ENCODE measurements at regions not wholly inside any gene's neighbourhood (a gene's known extent, or its start where the extent isn't known, plus 50 kb on each side); places are given as distances from the start of the nearest gene placed in this dataset.
A peak's percentile ranks its signal among the peaks of the same experiment; 100 is the strongest.
"Not testable (repeated sequence)": the region's sequence is repeated elsewhere in the genome, so short reads cannot be mapped to it uniquely, and the experiment has no call there.

DNA sequence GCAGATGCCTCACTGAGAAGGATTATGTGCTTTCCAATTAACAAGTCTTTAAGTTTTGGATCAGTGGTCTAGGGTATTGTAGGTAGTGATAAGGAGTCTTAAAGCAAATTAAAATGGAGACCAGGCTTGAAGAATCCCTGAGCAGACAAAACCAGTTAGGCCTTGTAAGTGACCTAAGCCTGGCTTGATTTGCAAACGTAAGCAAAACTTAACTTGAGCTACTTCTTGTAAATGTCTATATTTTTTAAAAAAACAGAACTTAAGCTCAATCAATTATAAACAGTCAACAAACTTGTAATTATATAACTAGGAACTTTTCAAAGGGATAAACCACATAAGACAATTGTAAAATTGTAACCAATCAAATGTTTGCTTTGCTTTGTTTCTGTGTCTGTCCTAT lies 72.7 kb upstream of the NALF2 start:
- DNase-seq (ENCODE audit: low read depth) = no peak
- H3K4me3 ChIP-seq (ENCODE audit: low read length) = no peak overlapping the region
- TF ChIP-seq, protein P1, sequence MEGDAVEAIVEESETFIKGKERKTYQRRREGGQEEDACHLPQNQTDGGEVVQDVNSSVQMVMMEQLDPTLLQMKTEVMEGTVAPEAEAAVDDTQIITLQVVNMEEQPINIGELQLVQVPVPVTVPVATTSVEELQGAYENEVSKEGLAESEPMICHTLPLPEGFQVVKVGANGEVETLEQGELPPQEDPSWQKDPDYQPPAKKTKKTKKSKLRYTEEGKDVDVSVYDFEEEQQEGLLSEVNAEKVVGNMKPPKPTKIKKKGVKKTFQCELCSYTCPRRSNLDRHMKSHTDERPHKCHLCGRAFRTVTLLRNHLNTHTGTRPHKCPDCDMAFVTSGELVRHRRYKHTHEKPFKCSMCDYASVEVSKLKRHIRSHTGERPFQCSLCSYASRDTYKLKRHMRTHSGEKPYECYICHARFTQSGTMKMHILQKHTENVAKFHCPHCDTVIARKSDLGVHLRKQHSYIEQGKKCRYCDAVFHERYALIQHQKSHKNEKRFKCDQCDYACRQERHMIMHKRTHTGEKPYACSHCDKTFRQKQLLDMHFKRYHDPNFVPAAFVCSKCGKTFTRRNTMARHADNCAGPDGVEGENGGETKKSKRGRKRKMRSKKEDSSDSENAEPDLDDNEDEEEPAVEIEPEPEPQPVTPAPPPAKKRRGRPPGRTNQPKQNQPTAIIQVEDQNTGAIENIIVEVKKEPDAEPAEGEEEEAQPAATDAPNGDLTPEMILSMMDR (conservative IDR thresholded peaks at IDR 0.05; ENCODE audit: low read depth, low read length) = no peak

GRCh38 chrX:69430785-69431184 lies 73.3 kb upstream of the NALF2 start:
- TF ChIP-seq, protein P1 (conservative IDR thresholded peaks at IDR 0.05; ENCODE audit: low read depth, low read length) = no peak
- H3K4me3 ChIP-seq (ENCODE audit: low read length) = no peak overlapping the region
- DNase-seq (ENCODE audit: low read depth) = no peak

DNA sequence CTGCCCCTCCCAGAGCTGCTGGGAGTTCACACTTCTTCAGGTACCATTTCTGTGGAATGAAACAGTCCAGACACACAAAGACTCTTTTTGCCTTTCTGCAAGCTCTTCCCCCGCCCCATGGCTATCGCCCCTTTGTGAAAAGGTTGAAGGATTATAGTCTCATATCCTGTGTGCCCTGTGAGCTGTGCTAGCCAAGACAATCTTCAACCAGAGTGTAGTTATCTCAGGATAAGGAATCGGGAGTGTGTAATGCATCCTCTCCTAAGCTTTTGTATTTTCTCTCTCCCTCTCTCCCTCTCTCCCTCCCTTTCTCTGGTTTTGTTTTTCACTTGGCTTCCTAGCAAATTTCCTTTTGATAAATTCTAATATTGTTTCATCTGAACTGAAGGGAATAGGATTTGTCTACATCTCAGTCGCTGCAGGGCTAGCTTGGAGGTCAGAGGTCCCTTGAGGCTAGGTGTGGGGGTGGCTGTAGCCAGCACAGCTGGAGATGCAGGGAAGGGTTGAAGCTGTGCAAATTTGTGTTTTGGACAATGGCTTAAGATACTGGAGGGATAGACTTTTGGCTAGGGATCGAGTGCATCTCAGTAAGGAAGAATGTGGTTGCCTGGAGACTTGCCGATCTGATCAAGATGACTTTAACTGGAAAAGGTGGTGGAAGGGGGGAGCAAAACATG lies 74.6 kb upstream of the NALF2 start:
- H3K4me3 ChIP-seq (ENCODE audit: low read length) = no peak overlapping the region
- TF ChIP-seq, protein P1 (conservative IDR thresholded peaks at IDR 0.05; ENCODE audit: low read depth, low read length) = no peak
- DNase-seq (ENCODE audit: low read depth) = no peak

GRCh38 chrX:69428216-69428615 lies 75.9 kb upstream of the NALF2 start:
- TF ChIP-seq, protein P1 (conservative IDR thresholded peaks at IDR 0.05; ENCODE audit: low read depth, low read length) = no peak
- DNase-seq (ENCODE audit: low read depth) = no peak
- H3K4me3 ChIP-seq (ENCODE audit: low read length) = no peak overlapping the region

GRCh38 chrX:69424910-69425309 lies 79.2 kb upstream of the NALF2 start:
- TF ChIP-seq, protein P1 (conservative IDR thresholded peaks at IDR 0.05; ENCODE audit: low read depth, low read length) = no peak
- H3K4me3 ChIP-seq (ENCODE audit: low read length) = no peak overlapping the region
- DNase-seq (ENCODE audit: low read depth) = no peak

GRCh38 chrX:69424161-69424560 lies 80.0 kb upstream of the NALF2 start:
- DNase-seq (ENCODE audit: low read depth) = no peak
- H3K4me3 ChIP-seq (ENCODE audit: low read length) = no peak overlapping the region

GRCh38 chrX:69422208-69422607 lies 81.9 kb upstream of the NALF2 start:
- not testable (repeated sequence) for H3K4me3 ChIP-seq (ENCODE audit: low read length); DNase-seq (ENCODE audit: low read depth)

More at GRCh38 chrX:69424161-69424560, 80.0 kb upstream of the NALF2 start:
- TF ChIP-seq, protein P1 (conservative IDR thresholded peaks at IDR 0.05; ENCODE audit: low read depth, low read length) = peak; percentile 54
